HG03196 (cell line): ENCODE measurements at regions not wholly inside any gene's neighbourhood (a gene's known extent, or its start where the extent isn't known, plus 50 kb on each side); places are given as distances from the start of the nearest gene placed in this dataset.

ENCODE experiments used
- ATAC-seq: cut with Tn5 transposase; IDR thresholded peaks from one replicate; pipeline ENCODE4 v1.9.1; 2021; ENCODE audit not compliant: unreplicated experiment

DNA sequence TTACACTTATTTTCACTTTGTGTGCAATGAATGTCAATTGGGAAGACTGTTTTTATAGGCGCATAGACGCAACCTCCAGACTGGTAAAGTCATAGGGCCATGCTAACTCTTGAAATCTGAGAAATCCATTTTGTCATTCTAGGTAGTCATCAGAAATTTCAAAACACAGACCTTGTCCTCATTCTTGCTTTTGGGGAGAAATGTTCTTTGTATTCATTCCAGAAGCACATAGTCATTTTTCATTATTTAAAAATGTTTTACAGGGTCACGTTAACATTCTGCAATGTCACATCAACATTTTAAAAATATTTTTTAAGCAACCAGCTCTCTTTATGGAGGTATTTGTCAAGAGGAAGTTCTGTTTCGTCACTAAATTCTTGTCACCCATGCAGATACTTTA lies 898.4 kb downstream of the PDCD6IP start:
- no peak for ATAC-seq

DNA sequence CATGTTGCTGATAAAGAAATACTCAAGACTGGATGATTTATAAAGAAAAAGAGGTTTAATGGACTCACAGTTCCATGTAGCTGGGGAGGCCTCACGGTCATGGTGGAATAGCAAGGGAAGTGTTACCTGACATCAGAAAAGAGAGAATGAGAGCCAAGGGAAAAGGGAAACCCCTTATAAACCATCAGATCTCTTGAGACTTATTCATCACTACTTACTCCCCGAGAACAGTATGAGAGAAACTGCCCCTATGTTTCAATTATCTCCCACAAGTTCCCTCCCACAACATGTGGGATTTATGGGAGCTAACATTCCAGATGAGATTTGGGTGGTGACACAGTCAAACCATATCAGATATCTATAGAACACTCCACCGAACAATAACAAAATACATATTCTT lies 904.6 kb downstream of the PDCD6IP start:
- no peak for ATAC-seq

DNA sequence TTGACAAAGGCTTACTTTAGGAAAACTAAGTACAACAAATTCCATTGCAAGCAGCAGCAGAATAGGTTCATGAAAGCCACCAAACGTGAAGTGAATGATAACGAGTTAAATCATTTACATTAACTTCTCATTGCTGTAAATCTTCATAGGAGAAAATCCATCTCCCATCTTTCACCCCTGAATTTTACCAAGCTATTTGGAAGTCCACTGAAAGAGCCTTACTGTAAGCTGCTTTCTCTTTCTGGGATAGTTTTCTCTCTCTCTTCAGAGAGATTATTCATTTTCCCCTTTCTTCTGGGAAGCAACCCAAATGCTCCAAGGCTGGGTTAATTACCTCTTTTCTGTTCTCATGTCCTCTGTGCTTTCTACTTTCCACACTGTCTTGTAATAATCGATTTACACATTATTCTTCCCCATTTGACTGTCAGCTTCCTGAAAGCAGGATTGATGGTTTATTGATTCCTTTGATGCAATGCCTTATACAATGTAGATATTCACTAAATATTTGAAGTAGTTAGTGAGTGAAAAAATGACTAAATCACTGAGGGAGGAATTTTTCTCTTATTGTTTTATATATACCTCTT lies 914.3 kb upstream of the ARPP21 start:
- no peak for ATAC-seq

DNA sequence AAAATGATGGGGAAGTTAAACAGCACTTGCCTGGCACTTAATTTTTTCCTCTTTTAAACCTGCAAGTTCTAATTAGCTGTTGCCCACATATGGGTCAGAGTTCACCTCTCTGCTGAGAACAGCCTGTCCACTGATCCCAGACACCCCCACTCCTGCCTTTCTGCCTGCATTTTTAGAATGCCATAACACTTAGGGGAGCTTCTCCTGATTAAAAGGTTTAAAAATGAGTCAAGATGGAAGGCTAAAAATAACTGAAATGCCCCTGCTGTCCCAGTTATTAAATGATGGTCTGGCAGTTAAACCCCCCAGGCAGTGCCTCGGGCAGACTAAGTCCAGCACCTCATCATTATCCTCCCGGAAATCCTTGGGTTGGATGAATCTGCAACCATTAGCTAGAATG lies 913.6 kb upstream of the ARPP21 start:
- no peak for ATAC-seq

DNA sequence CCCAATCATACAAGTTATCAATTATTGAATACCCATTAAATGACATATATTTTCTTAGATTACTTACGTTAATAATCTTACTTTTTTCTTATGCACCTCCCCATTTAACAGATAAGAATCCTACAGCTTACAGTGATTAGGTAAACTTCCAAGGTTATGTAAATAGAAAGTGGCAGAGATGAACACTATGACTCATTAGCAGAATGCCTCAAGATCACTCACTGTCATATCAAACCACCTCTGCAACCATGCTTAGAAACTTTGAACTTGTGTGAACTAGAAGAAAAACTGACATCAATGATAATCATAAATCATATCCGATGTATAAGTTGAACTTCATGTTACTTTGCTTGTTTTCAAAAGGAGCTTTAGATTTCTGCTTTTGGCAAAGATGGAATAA lies 911.6 kb upstream of the ARPP21 start:
- ATAC-seq = no peak

DNA sequence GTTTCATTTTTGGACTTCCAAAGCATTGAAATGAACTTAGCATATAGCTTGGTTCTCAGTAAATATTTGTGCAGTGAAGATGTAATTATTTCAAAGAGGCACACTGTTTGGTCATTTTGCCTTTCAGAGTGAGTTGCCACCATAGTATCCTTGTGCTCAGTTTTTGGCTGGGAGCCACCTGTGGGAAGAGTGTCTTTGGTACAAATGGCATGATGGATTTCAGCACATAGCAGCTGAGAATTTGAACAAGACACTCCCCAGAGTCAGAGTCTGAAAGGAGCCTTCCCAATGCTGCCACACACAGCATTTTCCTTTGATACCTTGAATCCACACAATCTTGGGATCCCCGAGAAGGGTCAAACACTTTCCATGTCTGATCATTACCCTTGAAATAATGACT lies 897.2 kb upstream of the ARPP21 start:
- no peak for ATAC-seq

DNA sequence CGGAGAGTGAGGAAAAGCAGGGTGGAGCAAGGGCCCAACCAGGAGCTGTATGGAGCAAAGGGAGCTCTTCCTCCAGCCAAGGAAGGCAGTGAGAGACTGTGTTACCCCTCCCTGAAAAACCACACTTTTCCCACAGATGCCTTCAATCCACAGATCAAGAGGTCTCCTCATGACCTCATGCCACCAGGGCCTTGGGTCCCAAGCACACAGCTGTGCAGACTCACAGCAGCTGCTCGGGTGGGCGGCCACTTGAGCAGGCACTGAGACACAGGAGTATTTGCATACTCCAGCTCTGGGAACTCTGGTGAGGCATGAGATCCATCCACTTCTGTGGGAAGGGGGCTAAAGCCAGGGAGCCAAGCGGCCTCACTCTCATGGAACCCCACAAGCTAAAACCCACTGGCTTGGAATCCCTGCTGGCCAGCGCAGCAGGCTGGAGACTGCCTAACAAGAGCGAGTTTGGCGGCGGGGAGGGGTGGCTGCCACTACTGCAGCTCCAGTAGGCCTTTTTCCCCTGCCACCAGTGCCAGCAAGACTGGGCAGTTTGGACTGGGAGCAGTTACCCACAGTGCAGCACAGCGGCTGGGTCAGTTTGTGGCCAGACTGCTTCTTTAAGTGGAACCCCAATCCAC lies 880.6 kb upstream of the ARPP21 start:
- ATAC-seq = no peak

DNA sequence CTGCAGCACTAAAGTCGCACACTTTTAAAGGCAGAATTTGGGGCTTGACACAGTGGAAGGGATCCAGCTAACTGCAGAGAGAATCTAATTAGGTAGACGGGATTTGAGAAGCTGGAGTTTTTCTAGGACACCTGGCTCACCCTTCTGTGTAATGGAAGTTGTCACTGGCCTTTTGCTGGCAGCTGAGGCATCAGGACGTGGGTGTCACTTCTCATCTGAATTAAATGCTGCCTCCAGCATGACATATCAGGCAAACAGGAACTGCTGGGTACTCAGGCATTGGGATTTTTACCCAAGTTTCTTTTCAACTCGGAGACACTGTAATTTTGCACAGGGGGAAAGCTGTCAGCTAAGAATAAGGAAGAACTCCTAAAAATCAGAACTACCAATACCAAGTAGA lies 861.9 kb upstream of the ARPP21 start:
- ATAC-seq = no peak

DNA sequence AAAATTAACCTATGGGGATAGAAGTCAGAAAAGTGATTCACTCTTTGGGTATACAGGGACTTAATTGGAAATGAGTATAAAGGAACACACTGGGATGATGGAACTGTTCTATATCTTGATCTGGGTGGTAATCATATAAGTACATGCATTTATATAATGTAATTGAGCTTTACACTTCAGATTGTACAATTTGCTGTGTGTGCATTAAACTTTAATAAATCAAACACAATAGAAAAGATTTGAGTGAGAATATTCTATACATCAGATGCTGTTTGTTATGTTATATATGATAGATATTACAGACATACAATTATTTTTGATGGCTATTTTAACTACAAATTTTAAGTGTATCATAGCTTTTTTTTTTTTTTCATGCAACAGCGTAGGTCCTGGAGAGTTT lies 860.2 kb upstream of the ARPP21 start:
- ATAC-seq = no peak

DNA sequence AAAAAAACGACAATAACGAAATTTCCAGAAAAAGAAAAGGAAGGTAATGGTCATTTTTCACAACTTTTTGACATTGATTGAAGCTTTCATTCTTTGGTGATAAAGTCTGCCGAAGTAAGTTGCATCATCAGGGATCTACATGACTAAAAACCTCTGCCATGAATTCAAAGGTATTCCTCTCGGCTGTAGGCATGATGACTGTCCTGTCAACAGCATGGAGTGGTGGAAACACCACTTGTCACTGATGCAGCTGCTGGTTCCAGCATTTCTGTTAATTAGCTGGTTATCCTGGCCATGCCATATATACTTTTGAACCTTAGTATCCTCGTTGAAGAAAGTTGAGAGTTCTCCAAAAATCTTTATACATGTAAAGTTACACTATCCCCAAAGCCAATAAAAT lies 859.0 kb upstream of the ARPP21 start:
- no peak for ATAC-seq

DNA sequence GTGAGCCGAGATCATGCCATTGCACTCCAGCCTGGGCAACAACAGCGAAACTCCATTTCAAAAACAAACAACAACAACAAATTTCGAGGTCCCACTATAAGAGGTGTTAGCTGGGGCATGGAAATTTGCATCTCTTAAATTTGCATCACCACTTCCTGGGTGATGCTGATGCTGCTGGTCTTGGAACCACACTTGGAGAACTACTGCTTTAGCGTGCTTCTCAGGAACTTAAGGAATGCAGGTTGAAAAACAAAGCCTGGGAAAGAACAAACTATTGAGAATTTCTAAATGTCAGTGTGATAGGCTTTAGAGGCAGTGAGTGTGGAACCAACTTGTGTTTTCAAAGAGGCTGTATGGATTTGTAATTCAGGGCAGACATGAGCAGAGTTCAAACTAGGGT lies 858.4 kb upstream of the ARPP21 start:
- no peak for ATAC-seq

DNA sequence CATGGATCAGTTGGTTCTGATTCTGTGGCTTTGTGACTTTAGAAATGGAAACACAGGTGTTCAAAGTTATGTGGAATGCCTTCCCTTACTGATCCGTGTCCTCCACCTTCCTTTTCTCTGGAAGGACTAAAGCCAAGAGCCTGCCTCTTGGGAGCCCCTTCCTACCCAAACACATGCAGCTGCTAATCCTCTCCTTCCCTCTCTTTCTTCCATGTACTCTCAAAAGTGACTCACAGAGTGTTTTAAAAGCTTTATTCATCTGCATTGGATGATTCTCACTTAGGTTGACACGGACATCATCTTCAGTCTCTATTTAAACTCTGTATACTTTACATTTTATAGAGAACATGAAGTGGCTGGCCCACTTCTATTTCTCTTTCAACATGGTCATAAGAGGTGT lies 856.5 kb upstream of the ARPP21 start:
- ATAC-seq = no peak

DNA sequence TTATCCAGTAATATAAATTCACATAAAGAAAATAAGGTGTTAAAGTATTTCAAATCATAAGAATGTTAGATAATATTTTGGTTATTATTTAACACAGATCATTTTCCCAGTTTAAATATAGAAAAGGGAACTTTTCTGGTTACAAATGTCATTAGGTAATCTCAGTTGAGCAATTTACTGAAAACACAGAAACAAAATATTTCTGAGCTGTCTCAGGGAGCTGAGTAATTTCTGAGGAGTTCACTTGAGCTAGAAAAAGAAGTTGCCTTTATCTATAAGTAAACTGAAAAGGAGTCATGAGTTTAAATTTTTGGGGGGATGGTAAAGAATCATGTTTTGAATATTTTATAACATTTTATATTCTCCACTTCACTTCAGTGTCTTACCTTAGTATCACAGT lies 855.4 kb upstream of the ARPP21 start:
- ATAC-seq = no peak

DNA sequence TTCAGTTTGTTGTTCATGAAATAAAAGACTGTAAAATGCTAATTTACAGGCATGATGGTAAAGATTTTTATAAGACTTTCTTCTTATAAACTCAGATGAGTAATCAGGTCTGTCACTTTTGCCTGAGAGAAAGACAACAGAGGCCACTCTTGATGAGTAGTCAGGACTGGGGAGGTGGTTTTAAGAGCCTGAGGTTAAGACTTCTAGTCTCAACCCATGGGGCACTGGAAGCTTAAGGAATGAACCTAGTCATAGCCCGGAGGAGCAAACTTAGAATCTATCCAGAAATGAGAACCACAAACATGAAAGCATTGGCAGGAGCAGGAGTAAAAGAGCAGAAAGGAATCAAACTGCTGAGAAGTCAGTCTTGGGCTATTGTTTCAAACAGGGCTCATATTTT lies 846.3 kb upstream of the ARPP21 start:
- no peak for ATAC-seq

DNA sequence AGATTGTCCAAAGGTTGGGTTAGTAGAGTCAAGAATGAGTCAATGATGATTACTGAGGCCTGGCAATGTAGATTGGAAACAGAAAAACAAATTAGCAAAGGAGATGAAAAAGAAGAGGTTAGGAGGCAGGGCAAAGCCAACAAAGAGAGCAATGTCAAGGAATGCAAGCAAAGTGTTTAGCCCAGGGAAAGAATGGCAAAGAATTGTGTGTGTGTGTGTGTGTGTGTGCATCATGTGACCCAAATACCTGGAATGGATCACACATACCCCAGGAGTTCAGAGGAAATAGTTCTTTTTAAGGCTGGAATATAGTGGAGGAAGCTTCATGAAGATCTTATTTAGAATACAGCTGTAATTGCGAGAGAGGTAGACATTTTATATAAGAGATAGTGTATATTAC lies 831.7 kb upstream of the ARPP21 start:
- no peak for ATAC-seq

DNA sequence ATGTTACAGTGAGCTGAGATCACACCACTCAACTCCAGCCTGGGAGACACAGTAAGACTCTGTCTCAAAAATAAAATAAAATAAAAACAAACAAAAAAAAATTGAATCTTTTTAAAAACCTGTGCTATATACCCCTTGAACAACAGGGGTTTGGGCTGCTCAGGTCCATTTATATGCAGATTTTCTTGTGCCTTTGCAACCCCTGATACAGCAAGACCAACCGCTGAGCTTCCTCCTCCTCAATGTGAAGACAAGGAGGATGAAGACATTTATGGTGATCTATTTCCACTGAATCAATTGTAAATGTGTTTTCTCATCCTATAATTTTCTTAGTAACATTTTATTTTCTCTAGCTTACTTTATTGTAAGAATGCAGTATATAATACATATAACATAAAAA lies 831.0 kb upstream of the ARPP21 start:
- ATAC-seq = no peak

DNA sequence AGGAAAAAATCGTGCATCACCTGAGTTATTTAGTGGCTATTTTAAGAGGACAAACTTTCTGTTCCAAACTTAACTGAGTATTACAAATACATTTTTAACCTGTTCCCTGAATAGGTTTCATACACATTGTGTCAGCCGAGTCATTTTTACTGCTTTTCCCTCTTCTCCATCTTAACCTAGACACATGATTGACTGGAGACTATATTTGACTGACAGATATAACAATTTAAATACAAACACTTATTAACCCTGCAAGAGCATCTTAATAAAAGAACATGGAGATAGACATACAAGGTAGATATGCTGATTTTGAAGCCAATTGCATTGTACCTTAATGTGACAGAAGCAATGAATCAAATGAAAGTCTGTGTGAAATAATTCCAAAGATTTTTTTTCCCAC lies 810.5 kb upstream of the ARPP21 start:
- no peak for ATAC-seq

DNA sequence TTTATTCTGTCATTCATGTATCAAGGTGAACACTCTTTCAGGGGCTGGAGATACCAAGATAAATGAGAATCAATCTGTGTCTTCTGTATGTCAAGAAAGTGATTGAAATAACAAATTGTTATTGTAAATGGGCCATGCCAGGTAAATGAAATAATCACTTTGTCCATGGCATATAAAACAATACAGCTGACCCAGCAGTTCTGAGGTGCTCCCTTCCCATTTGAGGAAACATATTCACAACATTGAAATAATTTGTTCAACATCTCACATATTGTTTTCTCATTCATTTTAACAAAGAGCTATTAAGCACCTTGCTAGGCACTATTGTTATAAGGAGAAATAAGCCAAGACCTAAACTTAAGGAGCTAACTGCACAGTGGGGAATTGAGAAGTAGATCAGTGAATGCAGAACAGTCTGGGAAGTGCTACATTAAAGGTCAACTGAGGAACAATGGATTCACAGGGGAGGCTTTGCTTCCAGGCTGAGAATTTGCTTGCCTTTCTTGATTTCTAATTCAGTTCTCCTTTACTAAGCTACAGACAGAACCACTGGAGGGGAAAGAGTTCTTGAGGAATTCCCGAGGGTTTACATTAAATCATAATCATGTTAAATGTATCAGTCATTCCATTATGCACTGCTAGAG lies 806.3 kb upstream of the ARPP21 start:
- ATAC-seq = no peak

DNA sequence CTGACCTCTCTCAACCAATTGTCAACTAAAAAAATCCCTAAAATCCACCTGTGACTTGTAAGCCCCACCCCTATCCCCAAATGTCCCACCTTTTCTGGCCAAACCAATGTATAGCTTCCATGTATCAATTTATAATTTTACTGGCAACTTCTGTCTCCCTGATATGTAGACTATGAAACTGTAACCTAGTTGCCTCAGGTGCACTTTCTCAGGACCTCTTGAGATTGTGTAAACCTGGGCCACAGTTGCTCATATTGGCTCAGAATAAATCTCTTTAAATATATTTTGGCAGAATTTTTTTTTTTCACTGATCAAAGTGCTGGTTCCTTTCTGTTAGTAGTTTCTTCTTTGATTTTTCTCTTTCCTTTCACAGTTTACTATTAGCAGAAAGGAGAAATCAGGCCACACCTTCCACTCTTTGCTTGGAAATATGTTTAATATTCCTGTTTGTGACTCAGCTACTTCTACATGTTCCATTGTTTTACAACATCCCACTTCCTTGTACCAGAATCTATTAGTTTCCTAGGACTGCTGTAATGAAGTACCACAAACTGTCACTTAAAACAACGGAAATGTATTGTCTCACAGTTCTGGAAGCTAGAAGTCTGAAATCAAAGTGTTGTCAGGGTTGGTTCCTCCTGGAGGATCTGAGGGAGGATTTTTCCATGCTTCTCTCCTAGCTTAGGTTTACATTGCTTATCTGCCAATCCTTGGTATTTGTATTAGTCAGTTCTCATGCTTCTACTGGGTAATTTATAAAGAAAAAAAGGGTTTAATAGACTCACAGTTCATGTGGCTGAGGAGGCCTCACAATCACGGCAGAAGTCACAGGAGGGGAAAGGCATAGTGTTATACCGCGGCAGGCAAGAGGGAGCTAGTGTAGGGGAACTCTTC lies 801.2 kb upstream of the ARPP21 start:
- ATAC-seq = no peak

DNA sequence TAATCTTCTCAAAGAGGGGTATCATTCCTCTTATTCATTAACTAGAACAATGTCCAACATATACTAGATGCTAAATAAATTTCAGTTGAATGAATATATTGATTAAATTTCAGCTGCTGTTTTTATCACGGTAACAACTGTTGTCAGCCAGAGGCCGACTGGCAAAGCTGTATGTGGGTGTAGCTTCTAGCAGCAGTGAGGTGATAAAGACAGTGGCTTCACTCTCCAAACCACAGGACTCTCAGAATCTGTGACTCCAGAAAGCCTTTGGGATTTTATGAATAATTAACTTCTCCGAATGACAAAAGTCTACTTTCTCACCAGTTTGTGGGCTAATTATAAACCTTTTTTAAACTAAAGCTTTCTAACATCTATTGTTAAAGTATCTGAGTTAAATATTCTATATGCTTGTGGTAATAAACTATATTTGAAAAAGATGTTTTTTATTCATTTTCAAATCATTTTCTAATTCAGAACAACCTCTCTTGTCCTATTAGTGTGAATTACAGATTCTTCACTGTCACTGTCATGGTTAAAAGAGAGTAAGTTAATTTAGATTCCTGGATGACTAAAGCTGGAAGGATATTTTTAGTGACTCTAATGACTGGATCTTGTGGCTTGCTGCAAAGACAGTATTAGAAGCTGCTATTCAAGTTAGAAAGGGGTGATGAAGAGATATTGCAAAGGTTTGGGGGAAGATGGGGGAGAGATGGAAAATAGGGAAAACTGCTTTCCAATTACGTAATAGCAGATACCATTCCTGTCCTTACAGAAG lies 796.4 kb upstream of the ARPP21 start:
- no peak for ATAC-seq

DNA sequence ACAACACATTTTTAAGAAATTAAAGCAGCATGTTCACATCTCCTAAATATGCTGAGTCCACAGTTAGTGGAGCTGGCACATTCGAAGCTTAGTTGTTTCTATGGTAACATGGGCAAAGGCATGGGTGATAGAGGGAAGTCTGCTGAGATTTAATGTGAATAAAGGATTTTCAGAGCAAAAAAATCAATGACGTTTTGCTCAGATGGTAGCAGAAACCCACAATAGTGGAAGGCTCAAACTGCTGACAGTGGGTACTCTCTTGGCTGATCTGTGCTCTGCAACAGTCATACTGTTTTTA lies 795.1 kb upstream of the ARPP21 start:
- ATAC-seq = no peak
